ENCODE measurements at regions not wholly inside any gene's neighbourhood (a gene's known extent, or its start where the extent isn't known, plus 50 kb on each side); places are given as distances from the start of the nearest gene placed in this dataset.

- no peaks in the 10 kb centered on the region for H3K4me1 Mint-ChIP-seq (ENCODE audit: low read depth in 2 of 2)
- ATAC-seq (replicated peaks), result no peak
- H3K9me3 Mint-ChIP-seq, result peaks cover 5 to 21% of the 10 kb centered on the region in 2 donors
- no peaks in the 10 kb centered on the region for H3K36me3 Mint-ChIP-seq (ENCODE audit: insufficient read depth)
- DNase-seq, result no peak
- no peak overlapping the region for H3K4me3 Mint-ChIP-seq
- no peaks in the 10 kb centered on the region for H3K27me3 Mint-ChIP-seq
- no peak overlapping the region for H3K27ac Mint-ChIP-seq
These were observed 183.0 kb upstream of the SFRP2 start for GRCh38 chr4:153971899-153972298.

- Mint-ChIP-seq H3K36me3 (ENCODE audit: insufficient read depth) (no peaks in the 10 kb centered on the region), H3K27me3 (no peaks in the 10 kb centered on the region), H3K9me3 (peaks cover 5 to 16% of the 10 kb centered on the region in 2 donors), H3K27ac (no peak overlapping the region), H3K4me1 (ENCODE audit: low read depth in 2 of 2) (no peaks in the 10 kb centered on the region), H3K4me3 (no peak overlapping the region)
- no peak for ATAC-seq (replicated peaks)
- no peak for DNase-seq
These were observed 181.3 kb upstream of the SFRP2 start for GRCh38 chr4:153970169-153970568.

DNA sequence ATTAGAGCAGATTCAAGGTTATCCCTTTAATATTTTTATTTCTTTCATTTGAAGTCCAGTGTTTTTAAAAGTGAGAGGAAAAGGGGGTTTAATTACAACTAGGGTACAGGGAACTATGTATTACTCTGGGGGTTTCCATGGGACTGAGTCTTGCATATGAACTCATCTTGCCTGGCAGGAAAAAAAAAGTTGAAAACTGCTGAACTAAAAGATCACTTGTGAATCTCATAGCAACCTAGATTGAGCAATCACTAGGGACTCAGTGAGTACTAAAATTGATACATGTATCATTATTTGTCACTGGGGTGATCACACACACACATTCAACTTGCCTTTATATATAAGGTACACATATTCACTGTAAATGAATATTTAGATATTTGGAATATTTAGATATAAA is 180.7 kb upstream of the SFRP2 start:
- no peaks in the 10 kb centered on the region for H3K4me1 Mint-ChIP-seq (ENCODE audit: low read depth in 2 of 2)
- H3K9me3 Mint-ChIP-seq, result peaks cover 2 to 9% of the 10 kb centered on the region in 2 donors
- ATAC-seq (replicated peaks), result no peak
- H3K27me3 Mint-ChIP-seq, result no peaks in the 10 kb centered on the region
- no peak overlapping the region for H3K27ac Mint-ChIP-seq
- no peak overlapping the region for H3K4me3 Mint-ChIP-seq
- no peak for DNase-seq
- no peaks in the 10 kb centered on the region for H3K36me3 Mint-ChIP-seq (ENCODE audit: insufficient read depth)

- no peaks in the 10 kb centered on the region for H3K4me1 Mint-ChIP-seq (ENCODE audit: low read depth in 2 of 2)
- H3K4me3 Mint-ChIP-seq, result no peak overlapping the region
- DNase-seq (no peak), ATAC-seq (replicated peaks) (no peak)
- no peaks in the 10 kb centered on the region for H3K36me3 Mint-ChIP-seq (ENCODE audit: insufficient read depth)
- H3K27me3 Mint-ChIP-seq, result no peaks in the 10 kb centered on the region
- H3K27ac Mint-ChIP-seq, result no peak overlapping the region
- no peaks in the 10 kb centered on the region for H3K9me3 Mint-ChIP-seq
These were observed 177.8 kb upstream of the SFRP2 start for GRCh38 chr4:153966641-153967040.

DNA sequence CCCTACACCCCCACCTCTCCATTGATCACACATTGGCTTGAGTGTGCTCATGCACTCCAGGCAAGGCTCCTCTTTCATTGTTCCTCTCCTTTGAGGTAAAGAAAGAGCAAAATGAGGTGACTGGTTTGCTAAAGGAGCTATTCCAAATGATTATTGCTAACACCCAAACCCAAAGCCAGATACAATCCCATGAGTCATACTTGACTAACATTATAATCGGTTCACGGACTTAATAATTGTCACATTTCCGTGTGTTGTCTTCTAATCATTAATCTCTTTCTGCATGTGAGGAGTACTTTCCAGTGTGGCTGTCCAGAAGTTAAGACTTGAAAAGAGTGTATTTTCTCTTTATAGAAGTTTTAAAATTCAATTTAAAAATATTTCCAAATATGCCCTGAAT is 174.3 kb upstream of the SFRP2 start:
- ATAC-seq (replicated peaks), result no peak
- H3K27ac Mint-ChIP-seq, result no peak overlapping the region
- H3K4me1 Mint-ChIP-seq (ENCODE audit: low read depth in 2 of 2), result no peaks in the 10 kb centered on the region
- no peaks in the 10 kb centered on the region for H3K27me3 Mint-ChIP-seq
- H3K4me3 Mint-ChIP-seq, result no peak overlapping the region
- no peak for DNase-seq
- no peaks in the 10 kb centered on the region for H3K36me3 Mint-ChIP-seq (ENCODE audit: insufficient read depth)
- H3K9me3 Mint-ChIP-seq, result no peaks in the 10 kb centered on the region

DNA sequence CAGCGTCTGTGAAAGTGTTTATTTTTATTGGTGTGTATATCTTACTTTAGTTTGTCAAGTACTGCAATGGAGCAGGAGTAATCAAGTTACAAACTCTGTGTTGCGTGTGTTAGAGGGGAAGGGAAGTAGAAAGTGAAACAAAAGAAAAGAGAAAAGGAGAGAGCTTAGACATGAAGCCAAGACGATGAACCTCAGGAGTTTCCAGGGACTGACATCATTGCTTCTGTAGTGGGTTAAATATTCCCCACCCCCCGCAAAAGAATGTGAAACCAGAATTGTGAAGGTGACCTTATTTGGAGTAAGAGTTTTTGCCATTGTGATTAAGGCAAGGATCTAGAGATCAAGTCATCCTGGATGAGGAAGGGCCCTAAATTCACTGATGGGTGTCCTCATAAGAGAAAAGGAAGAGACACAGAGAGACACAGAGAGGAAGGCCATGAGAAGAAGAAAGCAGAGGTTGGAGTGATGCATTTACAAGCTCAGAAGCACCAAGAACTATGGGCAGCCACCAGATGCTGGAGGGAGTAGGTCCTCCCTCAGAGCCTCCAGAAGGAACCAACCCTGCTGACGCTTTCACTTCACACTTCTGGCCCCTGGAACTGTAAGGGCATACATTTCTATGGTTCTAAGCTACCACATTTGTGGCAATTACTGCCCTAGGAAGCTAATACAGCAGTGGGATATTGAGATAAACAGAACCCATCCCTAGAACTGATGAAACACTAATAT is 173.6 kb upstream of the SFRP2 start:
- Mint-ChIP-seq H3K4me1 (ENCODE audit: low read depth in 2 of 2) (no peaks in the 10 kb centered on the region), H3K27me3 (no peaks in the 10 kb centered on the region), H3K36me3 (ENCODE audit: insufficient read depth) (no peaks in the 10 kb centered on the region), H3K27ac (no peak overlapping the region), H3K4me3 (no peak overlapping the region), H3K9me3 (no peaks in the 10 kb centered on the region)
- DNase-seq, result no peak
- ATAC-seq (replicated peaks), result no peak

GRCh38 chr4:153955327-153955726 is 166.4 kb upstream of the SFRP2 start:
- H3K27me3 Mint-ChIP-seq, result peaks cover 0 to 11% of the 10 kb centered on the region in 2 donors
- H3K9me3 Mint-ChIP-seq, result peaks cover 0 to 2% of the 10 kb centered on the region in 2 donors
- ATAC-seq (replicated peaks) (no peak), DNase-seq (no peak)
- H3K36me3 Mint-ChIP-seq (ENCODE audit: insufficient read depth), result no peaks in the 10 kb centered on the region
- no peak overlapping the region for H3K4me3 Mint-ChIP-seq
- peaks cover 3 to 4% of the 10 kb centered on the region in 2 donors for H3K4me1 Mint-ChIP-seq (ENCODE audit: low read depth in 2 of 2)
- H3K27ac Mint-ChIP-seq, result no peak overlapping the region

DNA sequence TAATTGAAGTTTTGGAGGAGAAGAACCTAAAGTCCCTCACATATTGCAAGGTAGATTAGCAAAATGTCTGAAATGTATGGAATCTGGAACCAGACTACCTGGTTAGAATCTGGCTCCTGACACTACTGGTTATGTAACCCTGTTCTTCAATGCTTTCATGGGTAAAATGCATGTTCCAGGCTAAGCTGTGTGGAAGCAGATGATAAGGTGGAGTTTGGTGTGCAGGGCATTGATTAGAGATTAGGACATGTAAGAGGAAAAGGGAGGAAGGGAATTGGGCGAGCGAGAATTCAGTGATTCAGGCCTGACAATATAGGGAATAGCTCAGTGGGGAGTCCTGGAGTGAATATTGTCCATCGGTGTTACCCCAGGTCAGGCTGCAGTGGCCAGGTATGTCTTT is 165.8 kb upstream of the SFRP2 start:
- Mint-ChIP-seq H3K27ac (no peak overlapping the region), H3K4me1 (ENCODE audit: low read depth in 2 of 2) (peaks cover 10% of the 10 kb centered on the region in 2 donors)
- no peak for ATAC-seq (replicated peaks)

GRCh38 chr4:153950100-153950979 is 161.5 kb upstream of the SFRP2 start:
- Mint-ChIP-seq H3K4me3 (peak overlapping the region in 1 of 2 donors; percentile 10), H3K4me1 (ENCODE audit: low read depth in 2 of 2) (peaks cover 10 to 11% of the 10 kb centered on the region in 2 donors), H3K27me3 (peaks cover 7 to 11% of the 10 kb centered on the region in 2 donors), H3K9me3 (peaks cover 0 to 2% of the 10 kb centered on the region in 2 donors), H3K36me3 (ENCODE audit: insufficient read depth) (no peaks in the 10 kb centered on the region), H3K27ac (no peak overlapping the region)
- DNase-seq (no peak), ATAC-seq (replicated peaks) (peak; percentile 73)

More for the DNA sequence above, 165.8 kb upstream of the SFRP2 start:
- H3K27me3 Mint-ChIP-seq, result peaks cover 0 to 11% of the 10 kb centered on the region in 2 donors
- H3K9me3 Mint-ChIP-seq, result peaks cover 0 to 2% of the 10 kb centered on the region in 2 donors
- no peak overlapping the region for H3K4me3 Mint-ChIP-seq
- DNase-seq, result no peak
- H3K36me3 Mint-ChIP-seq (ENCODE audit: insufficient read depth), result no peaks in the 10 kb centered on the region

DNA sequence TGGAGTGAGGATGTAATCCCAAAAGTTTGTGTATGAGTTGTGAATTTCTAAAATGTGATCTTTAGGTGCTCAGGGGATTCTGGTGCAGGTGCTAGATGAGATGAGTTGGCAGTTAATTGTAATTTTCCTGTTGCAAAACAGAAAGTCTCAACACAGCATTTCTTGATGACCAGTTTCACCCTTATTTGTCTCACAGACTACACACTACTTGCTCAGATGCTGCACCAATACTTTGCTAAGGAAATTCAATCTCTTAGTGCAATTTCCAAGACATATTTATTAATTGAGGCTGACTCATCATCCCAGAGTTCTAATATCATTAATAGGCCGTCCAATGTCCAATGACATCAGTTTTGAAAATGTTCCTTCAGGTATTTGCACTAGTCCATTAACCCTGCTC is 159.2 kb upstream of the SFRP2 start:
- no peak for ATAC-seq (replicated peaks)
- H3K4me3 Mint-ChIP-seq, result no peak overlapping the region
- H3K27ac Mint-ChIP-seq, result no peak overlapping the region
- H3K4me1 Mint-ChIP-seq (ENCODE audit: low read depth in 2 of 2), result peaks cover 10 to 11% of the 10 kb centered on the region in 2 donors
- H3K27me3 Mint-ChIP-seq, result peaks cover under 1 to 8% of the 10 kb centered on the region in 2 donors
- peaks cover 0 to 2% of the 10 kb centered on the region in 2 donors for H3K9me3 Mint-ChIP-seq
- H3K36me3 Mint-ChIP-seq (ENCODE audit: insufficient read depth), result no peaks in the 10 kb centered on the region
- no peak for DNase-seq

GRCh38 chr4:153947124-153947523 is 158.2 kb upstream of the SFRP2 start:
- H3K4me3 Mint-ChIP-seq, result no peak overlapping the region

DNA sequence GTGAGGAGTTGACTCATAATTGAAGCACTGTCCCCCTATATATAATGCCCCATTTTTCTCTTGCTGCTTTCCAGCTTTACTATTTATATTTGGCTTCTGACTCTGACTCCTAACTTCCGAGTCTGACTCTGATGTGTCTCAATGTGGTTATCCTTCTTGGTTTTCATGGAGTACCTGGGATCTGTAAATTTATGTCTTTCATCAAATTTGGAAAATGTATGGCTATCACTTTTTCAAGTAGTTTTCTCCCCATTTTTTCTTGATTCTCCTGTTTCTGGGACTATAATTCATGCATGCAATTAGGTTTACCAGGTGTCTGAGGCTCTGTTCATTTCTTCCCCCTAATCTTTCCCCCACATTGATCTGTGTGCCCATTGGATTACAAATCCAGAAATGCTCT is 156.8 kb upstream of the SFRP2 start:
- H3K27ac Mint-ChIP-seq, result no peak overlapping the region
- no peaks in the 10 kb centered on the region for H3K36me3 Mint-ChIP-seq (ENCODE audit: insufficient read depth)
- H3K27me3 Mint-ChIP-seq, result peaks cover 0 to 21% of the 10 kb centered on the region in 2 donors
- no peak overlapping the region for H3K4me3 Mint-ChIP-seq
- ATAC-seq (replicated peaks), result no peak
- no peaks in the 10 kb centered on the region for H3K9me3 Mint-ChIP-seq
- H3K4me1 Mint-ChIP-seq (ENCODE audit: low read depth in 2 of 2), result peaks cover 10 to 11% of the 10 kb centered on the region in 2 donors
- no peak for DNase-seq

More at GRCh38 chr4:153947124-153947523, 158.2 kb upstream of the SFRP2 start:
- DNase-seq (no peak), ATAC-seq (replicated peaks) (no peak)
- H3K36me3 Mint-ChIP-seq (ENCODE audit: insufficient read depth), result no peaks in the 10 kb centered on the region
- H3K27ac Mint-ChIP-seq, result no peak overlapping the region
- peaks cover 0 to 11% of the 10 kb centered on the region in 2 donors for H3K27me3 Mint-ChIP-seq
- peaks cover 0 to 1% of the 10 kb centered on the region in 2 donors for H3K9me3 Mint-ChIP-seq
- peaks cover 10 to 11% of the 10 kb centered on the region in 2 donors for H3K4me1 Mint-ChIP-seq (ENCODE audit: low read depth in 2 of 2)

DNA sequence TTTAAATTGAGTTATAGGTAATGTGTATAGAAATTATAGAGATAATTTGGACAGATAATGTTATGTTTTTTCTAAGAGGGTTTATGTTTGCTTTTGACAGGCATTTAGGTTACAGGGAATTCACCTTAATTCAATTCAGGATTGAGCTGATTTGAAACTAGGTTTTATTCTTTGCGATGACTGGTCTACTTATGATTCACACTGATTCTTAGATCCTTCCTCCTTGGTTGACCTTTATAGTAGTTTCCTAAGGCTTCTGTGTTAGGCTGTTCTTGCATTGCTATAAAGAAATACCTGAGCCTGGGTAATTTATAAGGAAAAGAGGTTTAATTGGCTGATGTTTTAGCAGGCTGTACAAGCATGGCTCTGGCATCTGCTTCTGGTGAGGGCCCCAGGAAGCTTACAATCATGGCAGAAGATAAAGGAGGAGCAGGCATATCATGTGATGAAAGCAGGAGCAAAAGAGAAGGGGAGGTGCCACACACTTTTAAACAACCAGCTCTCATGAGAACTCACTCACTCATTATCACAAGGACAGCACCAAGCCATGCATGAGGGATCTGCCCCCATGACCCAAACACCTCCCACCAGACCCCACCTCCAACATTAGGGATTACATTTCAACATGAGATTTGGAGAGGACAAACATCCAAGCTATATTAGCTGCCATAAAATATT is 155.0 kb upstream of the SFRP2 start:
- no peak for ATAC-seq (replicated peaks)
- H3K4me3 Mint-ChIP-seq, result no peak overlapping the region

More for the DNA sequence above, 155.0 kb upstream of the SFRP2 start:
- Mint-ChIP-seq H3K36me3 (ENCODE audit: insufficient read depth) (no peaks in the 10 kb centered on the region), H3K27ac (no peak overlapping the region), H3K27me3 (peaks cover 0 to 21% of the 10 kb centered on the region in 2 donors), H3K9me3 (no peaks in the 10 kb centered on the region), H3K4me1 (ENCODE audit: low read depth in 2 of 2) (no peaks in the 10 kb centered on the region)
- no peak for DNase-seq
